ENCODE measurements at regions not wholly inside any gene's neighbourhood (a gene's known extent, or its start where the extent isn't known, plus 50 kb on each side); places are given as distances from the start of the nearest gene placed in this dataset.

DNA sequence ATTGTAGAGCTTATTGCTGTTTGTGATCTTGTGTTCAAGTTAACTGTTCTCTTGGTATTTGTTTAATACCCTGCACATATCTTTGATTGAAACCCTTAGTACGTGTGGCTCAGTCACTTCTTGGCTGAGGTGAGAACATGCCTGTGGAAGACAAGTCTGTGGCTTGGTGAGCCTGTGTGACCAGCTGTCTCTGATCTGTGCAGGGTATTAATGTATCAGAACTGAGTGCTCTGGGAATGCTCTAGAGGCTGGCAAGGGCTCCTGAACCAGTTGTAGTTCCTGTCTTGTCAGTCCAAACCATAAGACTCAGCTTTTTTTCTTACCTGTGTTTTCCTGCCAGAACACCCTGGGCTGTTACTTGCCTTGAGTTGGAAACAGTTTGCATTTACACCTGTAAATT lies 52.4 kb upstream of the EPHA4 start:
- no peaks in the 10 kb centered on the region for H3K9me3 Mint-ChIP-seq
- H3K27ac Mint-ChIP-seq, result no peak overlapping the region
- no peaks in the 10 kb centered on the region for H3K36me3 Mint-ChIP-seq (ENCODE audit: low read depth)
- H3K4me3 Mint-ChIP-seq, result no peak overlapping the region
- no peak for TF ChIP-seq CTCF (IDR thresholded peaks at IDR 0.05)
- DNase-seq, result no peak
- H3K27me3 Mint-ChIP-seq (ENCODE audit: low read depth, poor library complexity), result no peaks in the 10 kb centered on the region
- H3K4me1 Mint-ChIP-seq, result no peaks in the 10 kb centered on the region
